ENCODE measurements at regions not wholly inside any gene's neighbourhood (a gene's known extent, or its start where the extent isn't known, plus 50 kb on each side); places are given as distances from the start of the nearest gene placed in this dataset.

GRCh38 chr3:135755330-135756105 is 210.0 kb upstream of the PPP2R3A start:
- no peak for DNase-seq

GRCh38 chr3:135756106-135756668 is 209.3 kb upstream of the PPP2R3A start:
- no peak for DNase-seq

- no peak for DNase-seq
Observed at GRCh38 chr3:135757421-135757820, 208.1 kb upstream of the PPP2R3A start.

GRCh38 chr3:135758961-135759360 is 206.6 kb upstream of the PPP2R3A start:
- no peak for DNase-seq

GRCh38 chr3:135759651-135760050 is 205.9 kb upstream of the PPP2R3A start:
- DNase-seq: no peak

- no peak for DNase-seq
Observed at GRCh38 chr3:135760581-135760980, 204.9 kb upstream of the PPP2R3A start.

GRCh38 chr3:135762188-135762856 is 203.2 kb upstream of the PPP2R3A start:
- no peak for DNase-seq

- no peak for DNase-seq
Observed at GRCh38 chr3:135766115-135766514, 199.4 kb upstream of the PPP2R3A start.

GRCh38 chr3:135771760-135772159 is 193.8 kb upstream of the PPP2R3A start:
- no peak for DNase-seq

- DNase-seq: no peak
Observed at GRCh38 chr3:135779024-135779423, 186.5 kb upstream of the PPP2R3A start.

- no peak for DNase-seq
Observed at GRCh38 chr3:135779590-135780235, 185.8 kb upstream of the PPP2R3A start.

GRCh38 chr3:135781026-135781815 is 184.3 kb upstream of the PPP2R3A start:
- DNase-seq: no peak

GRCh38 chr3:135784557-135784956 is 181.0 kb upstream of the PPP2R3A start:
- DNase-seq: no peak

GRCh38 chr3:135788146-135788545 is 177.4 kb upstream of the PPP2R3A start:
- no peak for DNase-seq

- no peak for DNase-seq
Observed at GRCh38 chr3:135788978-135789377, 176.6 kb upstream of the PPP2R3A start.

- no peak for DNase-seq
Observed at GRCh38 chr3:135792174-135792573, 173.4 kb upstream of the PPP2R3A start.

- DNase-seq: no peak
Observed at GRCh38 chr3:135792858-135793475, 172.6 kb upstream of the PPP2R3A start.

GRCh38 chr3:135800071-135800549 is 165.4 kb upstream of the PPP2R3A start:
- no peak for DNase-seq

- DNase-seq: no peak
Observed at GRCh38 chr3:135801018-135801417, 164.5 kb upstream of the PPP2R3A start.

- no peak for DNase-seq
Observed at GRCh38 chr3:135802171-135802570, 163.4 kb upstream of the PPP2R3A start.

- DNase-seq: no peak
Observed at GRCh38 chr3:135803028-135803692, 162.4 kb upstream of the PPP2R3A start.

GRCh38 chr3:135805752-135806151 is 159.8 kb upstream of the PPP2R3A start:
- no peak for DNase-seq
